HG03039 (cell line): ENCODE measurements at regions not wholly inside any gene's neighbourhood (a gene's known extent, or its start where the extent isn't known, plus 50 kb on each side); places are given as distances from the start of the nearest gene placed in this dataset.
A peak's percentile ranks its signal among the peaks of the same experiment; 100 is the strongest.
"Not testable (repeated sequence)": the region's sequence is repeated elsewhere in the genome, so short reads cannot be mapped to it uniquely, and the experiment has no call there.

Experiments
- ATAC-seq: cut with Tn5 transposase; IDR thresholded peaks from one replicate; pipeline ENCODE4 v1.9.1; 2021; ENCODE audit warnings: mild to moderate bottlenecking, moderate library complexity; ENCODE audit not compliant: unreplicated experiment

DNA sequence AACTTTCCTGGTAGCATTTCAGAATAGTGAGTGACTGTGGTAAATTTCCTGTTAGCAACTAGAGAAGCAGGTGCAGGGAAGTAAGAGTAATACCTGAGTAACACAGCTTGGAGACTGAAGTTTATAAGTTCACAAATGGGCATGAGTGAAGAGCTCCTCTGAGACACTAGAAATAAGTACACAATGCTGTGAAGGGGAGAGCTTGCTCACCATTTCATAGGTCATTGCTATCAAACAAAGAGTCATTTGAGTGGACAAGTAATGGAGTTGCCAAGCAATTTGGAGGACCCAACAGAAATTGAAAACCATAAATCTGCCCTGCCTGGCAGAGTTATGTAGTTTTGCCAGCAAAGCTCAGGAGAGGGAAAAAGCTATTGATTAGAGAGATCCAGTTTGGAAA, 523.6 kb downstream of the TRAM1L1 start:
- ATAC-seq: no peak

DNA sequence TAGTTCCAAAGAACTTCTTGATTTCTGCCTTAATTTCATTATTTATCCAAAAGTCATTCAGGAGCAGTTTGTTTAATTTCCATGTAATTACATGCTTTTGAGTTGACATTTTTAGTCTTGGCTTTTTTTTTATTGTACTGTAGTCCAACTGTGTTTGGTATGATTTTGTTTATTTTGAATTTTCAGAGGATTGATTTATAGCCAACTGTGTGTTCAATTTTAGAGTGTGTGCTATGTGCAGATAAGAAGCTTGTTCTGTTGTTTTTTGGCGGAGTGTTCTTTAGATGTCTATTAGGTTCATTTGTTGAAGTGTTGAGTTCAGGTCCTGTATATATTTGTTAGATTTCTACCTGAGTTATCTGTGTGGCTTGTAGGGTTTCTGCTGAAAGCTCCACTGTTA, 533.6 kb downstream of the TRAM1L1 start:
- ATAC-seq: no peak

DNA sequence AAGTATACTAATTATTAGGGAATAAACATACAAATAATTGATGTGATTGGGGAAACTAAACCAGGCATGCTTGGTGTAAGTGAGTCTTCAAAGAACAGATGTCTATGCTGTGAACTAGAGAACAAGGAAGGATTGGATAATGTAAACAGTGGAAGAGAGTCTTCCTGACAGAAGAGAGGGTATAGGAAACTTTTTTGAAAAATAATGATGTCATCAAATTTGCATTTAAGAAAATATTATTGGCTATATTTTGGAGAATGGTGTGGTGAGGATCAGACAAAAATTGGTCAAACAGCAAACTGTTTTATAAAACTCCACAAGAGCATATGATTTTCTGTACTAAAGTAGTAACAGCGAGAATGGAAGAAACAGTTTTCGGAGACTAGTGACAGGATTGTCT, 537.7 kb downstream of the TRAM1L1 start:
- ATAC-seq: no peak

DNA sequence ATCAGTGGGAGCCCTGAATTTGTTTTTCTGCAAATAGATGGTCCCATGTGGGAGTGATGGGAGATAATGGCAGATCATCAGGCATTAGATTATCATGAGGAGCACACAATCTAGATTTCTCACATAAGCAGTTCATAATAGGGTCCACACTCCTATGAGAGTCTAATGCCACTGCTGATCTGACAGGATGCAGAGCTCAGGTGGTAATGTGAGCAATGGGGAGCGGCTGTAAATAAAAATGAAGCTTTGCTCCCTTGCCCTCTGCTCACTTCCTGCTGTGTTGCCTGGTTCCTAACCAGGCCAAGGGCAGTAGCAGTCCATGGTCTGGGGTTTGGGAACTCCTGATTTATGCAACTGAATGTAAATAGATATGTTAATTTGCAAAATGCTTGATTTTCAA, 538.6 kb downstream of the TRAM1L1 start:
- ATAC-seq: no peak

DNA sequence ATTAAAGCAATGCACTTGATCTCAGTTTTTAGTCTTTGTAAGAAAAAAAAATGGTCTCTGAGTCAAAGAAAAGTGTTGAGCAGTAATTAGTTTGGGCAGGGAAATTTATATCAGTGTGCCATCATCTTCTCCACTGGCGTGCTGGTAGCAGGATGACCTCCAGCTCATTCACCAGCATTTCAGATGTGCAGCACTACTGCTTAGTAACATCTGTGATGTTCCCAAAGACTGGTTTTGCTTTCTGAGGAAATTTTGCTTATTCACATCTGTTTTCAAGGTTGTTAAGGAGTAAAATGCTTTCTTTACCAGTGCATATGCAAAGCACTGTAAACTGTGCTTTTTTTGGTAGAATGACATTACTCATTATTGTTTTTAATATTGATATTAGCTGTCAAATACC, 540.4 kb downstream of the TRAM1L1 start:
- no peak for ATAC-seq

DNA sequence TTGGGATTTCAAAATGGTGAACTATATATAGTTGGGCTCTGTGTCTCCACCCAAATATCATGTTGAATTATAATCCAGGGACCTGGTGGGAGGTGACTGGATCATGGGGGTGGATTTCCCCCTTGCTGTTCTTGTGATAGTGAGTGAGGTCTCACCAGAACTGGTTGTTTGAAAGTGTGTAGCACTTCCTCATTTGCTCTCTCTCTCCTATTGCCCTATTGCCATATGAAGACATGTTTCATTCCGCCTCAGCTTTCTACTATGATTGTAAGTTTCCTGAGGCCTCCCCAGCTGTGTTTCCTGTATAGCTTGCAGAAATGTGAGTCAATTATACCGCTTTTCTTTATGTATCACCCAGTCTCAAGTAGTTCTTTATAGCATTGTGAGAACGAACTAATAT, 545.6 kb downstream of the TRAM1L1 start:
- no peak for ATAC-seq

DNA sequence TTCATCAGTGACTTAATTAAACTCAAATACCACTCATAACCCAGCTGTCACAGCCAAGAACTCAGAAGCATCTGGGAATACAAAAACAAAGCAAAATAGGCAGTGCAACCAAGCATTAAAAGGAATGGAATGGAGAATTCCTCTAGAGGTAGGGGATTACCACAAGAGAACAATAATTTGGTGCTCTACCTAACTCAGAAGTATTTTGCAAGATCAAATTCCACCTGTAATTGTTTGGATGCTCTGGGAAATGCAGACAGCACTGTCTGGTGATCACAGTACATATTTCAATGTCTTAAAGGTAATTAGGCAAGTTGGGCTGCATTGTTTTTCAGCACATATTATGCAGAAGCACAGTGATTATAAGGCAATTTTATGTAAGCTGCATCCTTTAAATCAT, 547.5 kb downstream of the TRAM1L1 start:
- ATAC-seq: no peak

DNA sequence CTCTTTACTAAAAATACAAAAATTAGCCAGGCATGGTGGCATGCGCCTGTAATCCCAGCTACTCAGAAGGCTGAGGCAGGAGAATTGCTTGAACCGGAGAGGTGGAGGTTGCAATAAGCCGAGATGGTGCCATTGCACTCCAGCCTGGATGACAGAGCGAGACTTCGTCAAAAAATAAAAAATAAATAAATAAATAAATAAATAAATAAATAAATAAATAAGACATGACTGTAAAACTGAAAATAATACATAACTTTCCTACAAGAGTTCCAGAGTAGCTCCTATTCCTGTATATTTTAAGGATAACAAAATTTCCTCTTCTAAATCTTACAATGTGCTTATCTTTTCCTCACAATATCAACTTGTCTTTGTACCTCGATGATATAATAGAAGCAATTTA, 549.4 kb downstream of the TRAM1L1 start:
- ATAC-seq: not testable (repeated sequence)

DNA sequence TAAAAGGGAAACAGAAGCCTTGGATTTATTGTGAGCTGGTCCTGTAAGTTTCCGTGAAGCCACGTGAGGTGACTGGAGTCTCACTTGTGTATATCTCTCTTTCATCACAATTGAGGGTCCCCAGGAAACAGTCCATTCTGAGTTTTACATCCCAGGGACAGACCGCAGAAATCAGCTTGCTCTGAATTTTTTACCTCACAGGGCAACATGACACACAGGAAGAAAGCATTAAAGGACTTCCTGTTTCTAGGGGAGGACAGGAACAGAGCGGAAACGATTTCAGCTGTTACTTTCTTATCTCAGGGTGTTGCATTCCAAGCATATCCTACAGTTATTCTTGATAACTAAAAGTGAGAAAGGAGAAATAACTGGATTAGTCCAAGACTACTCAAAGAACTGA, 553.5 kb downstream of the TRAM1L1 start:
- ATAC-seq: peak; percentile 51

DNA sequence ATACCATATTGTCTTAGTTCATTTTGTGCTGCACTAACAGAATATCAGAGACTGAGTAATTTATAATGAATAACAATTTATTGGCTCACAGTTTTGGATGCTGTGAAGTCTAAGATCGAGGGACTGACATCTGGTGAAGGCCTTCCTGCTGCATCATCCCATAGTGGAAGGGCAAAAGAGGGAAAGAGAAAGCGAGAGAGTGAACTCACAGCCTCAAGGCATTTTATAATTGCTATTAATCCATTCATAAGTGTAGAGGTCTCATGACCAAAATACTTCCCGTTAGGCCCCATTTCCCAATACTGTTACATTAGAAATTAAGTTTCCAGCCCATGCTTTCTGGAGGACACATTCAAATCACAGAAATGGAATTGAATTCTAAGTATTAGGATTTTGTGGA, 554.4 kb downstream of the TRAM1L1 start:
- no peak for ATAC-seq

DNA sequence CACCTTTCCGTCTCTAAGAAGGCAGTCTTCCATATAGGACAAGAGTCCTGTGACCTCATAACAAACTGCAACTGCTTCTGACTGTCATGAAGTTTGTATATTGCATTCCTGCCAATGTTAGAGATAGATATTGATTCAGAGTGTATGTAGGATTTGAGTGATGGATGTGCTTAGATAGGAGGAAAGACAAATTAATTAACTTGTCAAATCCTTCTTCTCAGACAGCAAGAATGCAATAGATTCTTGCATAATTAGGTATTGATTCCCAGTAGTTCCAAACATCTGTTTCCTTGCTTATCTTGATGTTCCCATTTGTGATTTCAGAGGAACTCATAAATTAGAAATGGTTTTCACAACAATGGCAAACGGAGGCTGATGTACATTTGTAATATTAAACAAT, 555.3 kb downstream of the TRAM1L1 start:
- no peak for ATAC-seq

DNA sequence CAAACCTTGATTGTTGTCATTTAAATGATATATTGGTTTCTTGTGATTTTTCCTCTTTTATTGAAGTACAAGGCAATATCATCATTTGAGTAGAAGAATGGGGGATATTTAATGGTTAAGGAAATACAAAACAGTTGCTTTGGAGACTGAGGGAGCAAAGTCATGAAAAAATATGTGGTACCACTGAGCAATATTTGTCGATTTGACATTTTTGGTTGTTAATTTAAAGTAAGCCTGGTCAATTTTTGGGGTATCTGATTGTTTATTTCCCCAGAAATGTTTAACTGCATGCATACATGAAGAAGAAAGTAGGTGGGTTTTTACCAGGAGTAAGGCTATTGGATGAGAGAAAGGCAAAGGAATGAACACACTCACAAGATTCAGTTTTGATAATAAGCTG, 556.2 kb downstream of the TRAM1L1 start:
- no peak for ATAC-seq

DNA sequence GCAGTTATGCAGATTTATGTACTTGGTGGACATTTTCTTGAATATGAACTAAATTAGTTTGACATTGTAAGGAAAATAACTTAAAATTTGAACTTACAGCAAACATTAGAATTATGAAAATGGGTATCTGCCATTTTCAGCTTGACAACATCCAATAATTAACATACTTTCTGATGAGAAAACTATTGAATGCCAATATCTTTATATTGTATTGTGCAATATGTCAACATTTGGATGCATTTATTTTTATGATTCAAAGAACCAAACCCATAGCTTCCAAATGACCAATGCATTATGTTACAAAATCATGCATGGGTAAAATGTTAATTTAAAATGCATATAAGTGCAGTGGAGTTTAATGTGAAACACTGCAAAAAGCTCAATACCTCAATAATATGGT, 562.5 kb downstream of the TRAM1L1 start:
- no peak for ATAC-seq

DNA sequence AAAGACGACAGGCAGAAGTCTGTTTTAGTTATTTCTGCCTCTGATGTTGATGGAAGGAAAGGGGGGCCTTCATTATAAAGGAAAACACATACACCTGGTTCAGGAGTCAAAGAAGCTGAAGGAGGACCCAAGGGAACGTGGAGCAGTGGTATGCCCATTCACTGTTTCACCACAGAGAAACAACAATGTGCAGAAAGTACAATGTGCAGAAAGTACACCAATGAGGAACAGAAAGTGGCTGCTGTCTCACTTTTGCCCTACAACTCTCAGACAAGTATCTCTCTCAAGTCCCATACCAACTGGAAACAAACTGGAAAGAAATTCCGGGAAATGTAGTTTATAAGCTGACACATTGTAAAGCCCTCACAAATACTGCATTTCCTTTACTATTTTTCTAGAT, 564.5 kb downstream of the TRAM1L1 start:
- no peak for ATAC-seq

DNA sequence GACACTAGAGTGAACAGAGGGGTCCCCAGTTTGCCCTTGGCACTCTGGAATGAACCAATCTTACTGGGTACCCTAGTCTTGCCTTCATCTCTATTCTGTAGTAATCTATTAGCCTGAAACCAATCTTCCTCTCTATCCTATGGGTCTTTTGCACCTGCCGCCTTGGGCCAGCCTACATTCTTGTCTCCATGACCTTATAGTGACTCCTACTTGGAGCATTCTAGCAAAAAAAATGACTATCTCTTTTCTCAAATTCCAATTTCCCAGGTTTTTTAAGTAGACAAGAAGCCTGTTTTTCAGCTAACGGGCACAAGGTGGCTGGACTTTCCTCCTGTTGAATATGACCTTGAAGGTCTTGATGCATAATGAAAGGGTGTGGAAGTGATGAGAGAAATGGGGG, 568.7 kb downstream of the TRAM1L1 start:
- no peak for ATAC-seq

DNA sequence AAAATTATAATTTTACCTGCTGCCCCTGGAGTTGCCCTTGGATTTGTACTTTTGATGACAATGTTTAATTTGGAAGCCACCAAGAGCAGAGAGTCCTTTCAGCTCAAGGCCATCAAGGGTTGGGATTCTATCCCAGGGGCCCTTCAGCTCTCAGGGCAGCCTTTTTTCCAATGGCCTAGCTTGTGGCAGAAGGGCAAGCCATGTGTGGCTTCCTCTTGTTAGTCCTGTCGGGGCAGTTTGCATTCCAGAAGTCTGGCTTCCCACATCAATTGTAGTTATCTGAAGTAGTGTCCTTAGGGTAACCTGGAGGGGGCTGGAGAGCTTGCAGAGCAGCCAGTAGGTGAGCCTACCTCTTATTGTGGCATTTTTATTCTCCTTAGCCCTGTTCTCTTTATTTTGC, 569.4 kb downstream of the TRAM1L1 start:
- no peak for ATAC-seq

DNA sequence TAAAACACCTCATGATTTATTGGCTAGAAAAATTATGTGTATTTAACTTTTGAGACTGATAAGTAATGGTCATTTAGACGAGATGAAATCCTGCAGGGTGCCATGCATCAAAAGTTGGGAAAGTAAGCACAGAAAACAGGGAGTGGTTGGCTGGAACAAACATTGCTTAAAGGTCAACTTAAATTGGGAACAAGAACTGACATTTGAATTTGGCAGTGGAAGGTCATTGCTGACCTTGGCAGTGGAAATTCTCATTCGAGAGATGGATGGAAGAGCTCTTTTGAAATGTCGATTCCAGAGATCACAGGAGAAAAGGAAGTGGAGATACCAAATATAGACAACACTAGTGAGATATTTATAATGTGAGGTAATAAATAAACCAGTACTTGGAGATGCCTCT, 572.8 kb downstream of the TRAM1L1 start:
- ATAC-seq: no peak

DNA sequence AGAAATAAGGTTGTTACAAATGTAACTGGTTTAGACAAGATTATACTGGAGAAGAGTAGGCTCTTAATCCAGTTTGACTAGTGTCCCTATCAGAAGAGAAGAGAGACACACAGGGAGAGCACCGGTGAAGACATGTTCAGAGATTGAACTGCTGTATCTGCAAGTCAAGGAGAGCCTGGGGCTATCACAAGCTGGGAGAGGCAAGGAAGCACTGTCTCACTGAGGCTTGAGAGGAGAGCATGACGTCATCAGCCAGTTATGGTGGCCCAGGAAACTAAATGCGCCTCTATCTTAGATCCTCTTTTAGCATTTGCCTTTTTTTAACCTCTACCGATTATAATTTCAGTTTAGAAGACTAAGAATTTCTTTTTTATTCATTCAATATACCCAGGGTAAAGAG, 583.4 kb downstream of the TRAM1L1 start:
- no peak for ATAC-seq

DNA sequence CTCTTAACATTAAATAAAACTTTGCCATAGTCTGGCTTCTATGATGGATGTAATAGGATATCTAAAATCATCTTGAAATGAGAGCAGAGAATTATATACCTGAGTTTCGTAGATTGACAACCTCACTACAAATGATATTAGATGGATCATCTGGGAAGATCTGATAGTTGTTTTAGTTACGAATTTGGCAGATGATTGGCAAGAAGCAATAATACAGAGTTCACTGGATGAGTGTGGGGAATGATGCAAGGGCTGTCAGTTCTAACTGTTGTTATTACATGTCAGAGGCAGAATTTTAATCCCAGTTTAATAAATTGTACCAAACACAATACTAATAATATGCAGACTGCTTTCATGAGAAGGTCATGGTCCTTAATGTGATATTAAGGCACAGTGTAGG, 585.2 kb downstream of the TRAM1L1 start:
- ATAC-seq: no peak

DNA sequence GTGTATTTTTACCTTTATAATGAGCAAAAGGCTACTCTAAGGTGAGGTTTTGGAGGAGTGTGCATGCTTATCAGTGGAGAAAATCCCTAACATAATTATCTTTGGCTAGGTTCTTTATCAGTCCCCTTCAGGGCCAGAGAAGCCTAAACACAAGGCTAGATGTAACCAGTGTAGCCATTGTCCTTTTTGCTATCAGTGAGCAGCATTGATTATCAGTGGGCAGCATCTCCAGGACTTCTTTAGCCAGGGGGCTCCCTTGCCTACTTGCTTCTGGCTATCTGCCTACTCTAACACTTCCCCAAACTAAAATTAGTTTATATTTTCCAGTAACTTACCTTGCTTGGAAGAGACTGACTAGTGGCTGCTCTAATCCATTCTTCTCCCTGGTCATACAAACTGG, 595.6 kb downstream of the TRAM1L1 start:
- no peak for ATAC-seq

DNA sequence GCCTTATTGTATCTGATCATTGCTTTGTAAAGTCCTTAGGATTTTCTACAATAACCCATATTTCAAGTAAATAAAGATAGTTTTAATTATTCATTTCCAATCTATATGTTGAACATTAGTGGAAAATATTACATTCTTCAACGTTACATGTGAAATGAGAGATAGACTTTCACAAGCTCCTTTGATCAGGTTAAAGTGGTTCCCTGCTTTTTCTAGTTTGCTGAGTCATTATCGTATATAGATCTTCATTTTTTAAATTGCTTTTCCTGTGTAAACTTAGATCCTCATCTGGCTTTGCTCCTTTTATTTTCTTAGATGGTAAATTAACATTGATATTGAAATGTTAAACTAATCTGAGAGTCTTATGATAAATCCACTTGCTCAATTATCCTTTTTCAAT, 599.0 kb downstream of the TRAM1L1 start:
- no peak for ATAC-seq

DNA sequence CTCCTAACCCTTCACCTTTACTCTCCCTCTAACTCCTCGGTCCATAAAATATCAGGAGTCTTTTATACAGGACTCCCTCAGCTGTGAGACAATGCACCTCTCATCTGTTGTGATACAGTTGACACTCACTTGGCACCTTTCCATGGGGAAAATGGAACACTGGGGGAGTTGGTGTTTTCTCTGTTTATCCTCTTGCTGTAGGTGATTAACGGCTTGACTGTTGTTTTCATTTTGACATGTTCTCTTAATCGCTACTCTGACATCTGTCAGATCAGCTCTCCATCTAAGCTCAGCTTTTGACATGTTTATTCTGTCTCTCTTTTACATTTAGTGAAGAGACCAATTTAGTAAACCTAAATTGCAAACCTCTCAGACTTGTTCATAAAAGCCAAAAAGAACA, 604.8 kb downstream of the TRAM1L1 start:
- ATAC-seq: no peak

DNA sequence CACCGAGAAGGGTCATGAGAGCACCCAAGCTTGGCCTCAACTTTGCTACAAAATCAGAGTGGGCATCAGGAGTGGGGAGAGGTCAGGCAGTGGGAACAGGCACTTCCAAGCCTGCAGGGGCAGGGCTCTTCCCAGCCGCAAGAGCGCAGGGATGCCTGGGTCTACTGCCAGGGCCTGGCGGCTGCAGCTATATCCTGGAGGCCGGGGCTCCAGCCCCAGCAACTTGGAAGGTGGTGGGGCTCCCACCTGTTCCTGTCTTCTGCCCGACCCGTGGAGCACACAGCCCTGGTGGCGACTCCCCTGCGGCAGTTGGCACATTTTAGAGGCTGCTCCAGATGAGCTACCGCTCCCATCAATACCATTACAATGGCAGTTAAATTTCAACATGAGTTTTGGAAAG, 607.0 kb downstream of the TRAM1L1 start:
- no peak for ATAC-seq

DNA sequence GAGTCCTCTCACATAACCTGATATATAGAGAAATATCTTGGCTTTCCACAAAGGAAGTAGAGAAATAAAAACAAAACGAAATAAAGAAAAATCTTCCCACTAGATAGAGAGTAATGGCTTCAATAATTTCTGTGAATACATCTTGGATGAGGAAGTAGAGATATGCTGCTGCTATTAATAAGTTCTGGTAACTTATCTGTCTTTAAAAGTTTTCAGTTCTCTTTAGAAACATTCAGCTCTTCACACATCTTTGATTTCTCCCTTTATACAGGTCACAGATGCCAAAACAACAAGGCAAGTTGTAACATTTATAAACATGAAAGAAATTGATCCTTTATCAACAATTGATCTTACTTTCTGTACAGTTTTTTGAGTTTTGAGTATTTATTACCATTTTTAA, 615.8 kb downstream of the TRAM1L1 start:
- ATAC-seq: peak; percentile 58
